H1 (cell line): ENCODE measurements at regions not wholly inside any gene's neighbourhood (a gene's known extent, or its start where the extent isn't known, plus 50 kb on each side); places are given as distances from the start of the nearest gene placed in this dataset.

Experiments used
- CTCF ChIA-PET: fragments of 300-600 bp; sonication (Branson Sonifier 250); formaldehyde crosslinking; loops from one replicate; lab custom pipeline; 2021; ENCODE audit not compliant: partially characterized antibody; lab: Charles Lee
- POLR2A ChIA-PET: fragments of 300-600 bp; sonication (Branson Sonifier 250); formaldehyde crosslinking; loops from one replicate; lab custom pipeline; 2021; ENCODE audit warnings: inconsistent platforms; ENCODE audit not compliant: partially characterized antibody; lab: Charles Lee
- DNase-seq, 2 experiments: peaks; one replicate each; pipeline versions ENCODE4 v3.0.0 to v3.0.0-alpha.2; 2010 to 2022; ENCODE audit warnings: low spot score in 2 of 2, low read depth in 1 of 2, mixed read lengths in 1 of 2
- FAIRE-seq: peaks from 2 replicates; lab custom pipeline; 2011; peaks lifted over from hg19 to GRCh38; lab: Jason Lieb, UNC
- H2AFZ ChIP-seq: 2 replicates; pipeline ENCODE4 v1.8.1; 2012; ENCODE audit warnings: low read length, inconsistent platforms
- H2AK5ac ChIP-seq: 2 replicates; pipeline ENCODE4 v1.6.1; 2013; ENCODE audit warnings: low read depth, low read length
- H2BK120ac ChIP-seq: replicated peaks from 2 replicates; pipeline ENCODE3; 2013; ENCODE audit warnings: low read depth, low read length, inconsistent platforms
- H2BK12ac ChIP-seq: 2 replicates; pipeline ENCODE4 v1.6.1; 2013; ENCODE audit warnings: low read depth, low read length
- H2BK15ac ChIP-seq: 2 replicates; pipeline ENCODE4 v1.6.1; 2013; ENCODE audit warnings: low read length
- H2BK20ac ChIP-seq: 2 replicates; pipeline ENCODE4 v1.6.1; 2013; ENCODE audit warnings: low read length
- H2BK5ac ChIP-seq: 2 replicates; pipeline ENCODE4 v1.6.1; 2013; ENCODE audit warnings: low read depth, low read length
- H3K14ac ChIP-seq: 2 replicates; pipeline ENCODE4 v1.6.1; 2013; ENCODE audit warnings: inconsistent platforms; ENCODE audit not compliant: insufficient read length
- H3K18ac ChIP-seq: 2 replicates; pipeline ENCODE4 v1.6.1; 2013; ENCODE audit warnings: low read length; ENCODE audit errors: extremely low read depth
- H3K23ac ChIP-seq: 2 replicates; pipeline ENCODE4 v1.6.1; 2013; ENCODE audit warnings: inconsistent platforms; ENCODE audit not compliant: insufficient read length
- H3K23me2 ChIP-seq: 2 replicates; pipeline ENCODE4 v1.6.1; 2013; ENCODE audit warnings: low read depth, low read length
- H3K27ac ChIP-seq: 2 replicates; pipeline ENCODE4 v1.6.1; 2011; ENCODE audit warnings: low read depth, low read length, inconsistent platforms
- H3K27me3 ChIP-seq, 4 experiments: replicated peaks in 1 of 4; 1 replicate in 1 of 4; 2 replicates in 3 of 4; pipeline versions ENCODE4 v1.6.1 to v1.8.1; 2011 to 2013; ENCODE audit warnings: low read length in 3 of 4, mild to moderate bottlenecking in 3 of 4, inconsistent platforms in 2 of 4, mixed read lengths in 2 of 4, moderate library complexity in 1 of 4; ENCODE audit not compliant: control insufficient read depth in 3 of 4, insufficient read depth in 3 of 4; ENCODE audit errors: extremely low read depth in 1 of 4
- H3K36me3 ChIP-seq, 4 experiments: 2 replicates each; pipeline versions ENCODE4 v1.6.1 to v1.8.1; 2011 to 2013; ENCODE audit warnings: mild to moderate bottlenecking in 4 of 4, low read length in 3 of 4, moderate library complexity in 2 of 4, control low read depth in 1 of 4, inconsistent platforms in 1 of 4; ENCODE audit not compliant: insufficient read depth in 4 of 4, control insufficient read depth in 2 of 4
- H3K4ac ChIP-seq: replicated peaks from 2 replicates; pipeline ENCODE3; 2013; ENCODE audit warnings: low read length, low read depth, mixed read lengths, inconsistent platforms; ENCODE audit not compliant: insufficient read length
- H3K4me1 ChIP-seq, 4 experiments: replicated peaks in 1 of 4; 1 replicate in 1 of 4; 2 replicates in 3 of 4; pipeline versions ENCODE4 v1.6.1 to v1.8.1; 2011 to 2013; ENCODE audit warnings: low read length in 3 of 4, inconsistent platforms in 2 of 4, mixed read lengths in 1 of 4; ENCODE audit not compliant: insufficient read depth in 4 of 4, control insufficient read depth in 3 of 4
- H3K4me2 ChIP-seq, 2 experiments: 2 replicates each; pipeline versions ENCODE4 v1.6.1 to v1.8.1; 2011 to 2013; ENCODE audit warnings: low read depth in 2 of 2, low read length in 2 of 2, control low read depth in 1 of 2, inconsistent platforms in 1 of 2, mild to moderate bottlenecking in 1 of 2; ENCODE audit not compliant: insufficient read depth in 1 of 2
- H3K4me3 ChIP-seq, 4 experiments: fragments of 200-600, 300-600 bp in 1 of 4; sonication (generic), shearing (Covaris generic), sonication (Bioruptor Twin) in 1 of 4; 2 replicates each; pipeline versions ENCODE4 v1.5.1 to v1.8.1; 2011 to 2016; ENCODE audit warnings: low read length in 4 of 4, low read depth in 3 of 4, control low read depth in 2 of 4, inconsistent platforms in 2 of 4, mild to moderate bottlenecking in 2 of 4, mixed read lengths in 1 of 4, moderate library complexity in 1 of 4; ENCODE audit not compliant: insufficient read depth in 2 of 4; ENCODE audit errors: extremely low read depth in 1 of 4
- H3K56ac ChIP-seq: replicated peaks from 2 replicates; pipeline ENCODE3; 2013; ENCODE audit warnings: low read depth, mild to moderate bottlenecking, mixed read lengths, low read length, inconsistent platforms; ENCODE audit not compliant: insufficient read length
- H3K79me1 ChIP-seq: 2 replicates; pipeline ENCODE4 v1.6.1; 2013; ENCODE audit warnings: low read depth, low read length, control low read depth
- H3K79me2 ChIP-seq, 2 experiments: 2 replicates each; pipeline versions ENCODE4 v1.6.1 to v1.8.1; 2012 to 2013; ENCODE audit warnings: low read length in 2 of 2, mild to moderate bottlenecking in 2 of 2, inconsistent platforms in 1 of 2; ENCODE audit not compliant: insufficient read depth in 2 of 2, control insufficient read depth in 1 of 2
- H3K9ac ChIP-seq, 4 experiments: replicated peaks in 1 of 4; 1 replicate in 1 of 4; 2 replicates in 3 of 4; pipeline versions ENCODE4 v1.6.1 to v1.8.1; 2011 to 2013; ENCODE audit warnings: low read depth in 3 of 4, low read length in 3 of 4, control low read depth in 2 of 4, mild to moderate bottlenecking in 2 of 4, moderate library complexity in 2 of 4, inconsistent platforms in 1 of 4; ENCODE audit errors: extremely low read depth in 1 of 4
- H3K9me3 ChIP-seq, 2 experiments: 2 replicates each; pipeline versions ENCODE4 v1.6.1 to v1.8.1; 2012 to 2013; ENCODE audit warnings: mild to moderate bottlenecking in 2 of 2, moderate library complexity in 2 of 2, control low read depth in 1 of 2, inconsistent platforms in 1 of 2, low read depth in 1 of 2, low read length in 1 of 2, mixed read lengths in 1 of 2; ENCODE audit not compliant: insufficient read depth in 2 of 2
- H4K20me1 ChIP-seq, 2 experiments: replicated peaks in 1 of 2; 2 replicates each; pipeline versions ENCODE3 to v1.8.1; 2011 to 2013; ENCODE audit warnings: inconsistent platforms in 2 of 2, low read length in 2 of 2, mild to moderate bottlenecking in 1 of 2; ENCODE audit not compliant: insufficient read depth in 2 of 2, control insufficient read depth in 1 of 2
- H4K5ac ChIP-seq: 2 replicates; pipeline ENCODE4 v1.6.1; 2013; ENCODE audit warnings: low read length, low read depth, mixed read lengths, inconsistent platforms; ENCODE audit not compliant: insufficient read length
- H4K8ac ChIP-seq: 2 replicates; pipeline ENCODE4 v1.8.0; 2013; ENCODE audit warnings: mild to moderate bottlenecking, moderate library complexity, low read length, inconsistent platforms; ENCODE audit not compliant: insufficient read depth; ENCODE audit errors: extremely low read depth
- H4K91ac ChIP-seq: replicated peaks from 2 replicates; pipeline ENCODE3; 2013; ENCODE audit warnings: low read length, mixed read lengths, inconsistent platforms; ENCODE audit not compliant: insufficient read length
- EGR1 ChIP-seq: IDR thresholded peaks from 2 replicates; pipeline ENCODE4 v1.6.1; 2011; ENCODE audit warnings: low read depth, low read length, borderline replicate concordance
- HDAC2 ChIP-seq, 2 experiments: fragments of 300-600 bp in 1 of 2; sonication (generic) in 1 of 2; IDR thresholded peaks; 2 replicates each; pipeline ENCODE4 v1.6.1; 2011 to 2012; ENCODE audit warnings: low read depth in 2 of 2, low read length in 2 of 2, mild to moderate bottlenecking in 2 of 2, moderate library complexity in 2 of 2, borderline replicate concordance in 1 of 2, inconsistent platforms in 1 of 2
- JUN ChIP-seq: IDR thresholded peaks from 2 replicates; pipeline ENCODE4 v1.6.1; 2011; ENCODE audit warnings: low read depth, mild to moderate bottlenecking, improper control_type of control experiment, low read length
- SAP30 ChIP-seq: fragments of 300-600 bp; sonication (generic); IDR thresholded peaks from 2 replicates; pipeline ENCODE4 v1.7.1; 2012; ENCODE audit warnings: low read length, moderate library complexity, mild to moderate bottlenecking, inconsistent platforms; ENCODE audit not compliant: insufficient read depth, insufficient replicate concordance
- SIRT6 ChIP-seq: IDR thresholded peaks from one replicate; pipeline ENCODE4 v1.7.1; 2012; ENCODE audit warnings: low read length, inconsistent platforms
- SP2 ChIP-seq: IDR thresholded peaks from 2 replicates; pipeline ENCODE4 v1.6.1; 2012; ENCODE audit warnings: mild to moderate bottlenecking, low read length, inconsistent platforms
- SUZ12 ChIP-seq: fragments of 200-600 bp; sonication (generic); IDR thresholded peaks from 2 replicates; pipeline ENCODE4 v1.6.1; 2012; ENCODE audit warnings: mild to moderate bottlenecking, inconsistent platforms, low read length, moderate library complexity, mixed read lengths
- WGBS, 2 experiments: shearing (Covaris generic) in 1 of 2; methylation state at CpG; one replicate each; pipeline versions ENCODE4 v1.1.6 to v1.1.7; 2013 to 2015; ENCODE audit warnings: low lambda C conversion rate in 2 of 2, mixed read lengths in 2 of 2, inconsistent platforms in 1 of 2, low coverage in 1 of 2, missing lambda C conversion rate in 1 of 2; ENCODE audit not compliant: insufficient replicate concordance in 2 of 2, insufficient coverage in 1 of 2, insufficient read length in 1 of 2; ENCODE audit errors: extremely low coverage in 1 of 2, missing lambda C conversion rate in 1 of 2; 5-methylcytosine and 5-hydroxymethylcytosine counted together

GRCh38 chr11:91869686-91870085, 354.9 kb upstream of the FAT3 start:
- no peaks in the 10 kb centered on the region for H4K20me1 ChIP-seq
- no peak overlapping the region for H2BK15ac ChIP-seq
- no peaks in the 10 kb centered on the region for H3K23me2 ChIP-seq
- no peak overlapping the region for H2AFZ ChIP-seq
- no peak overlapping the region for H3K4me2 ChIP-seq
- H3K18ac ChIP-seq = no peak overlapping the region
- H2BK20ac ChIP-seq = no peak overlapping the region
- H3K23ac ChIP-seq = no peak overlapping the region
- no peak overlapping the region for H3K4ac ChIP-seq
- no peak overlapping the region for H2BK5ac ChIP-seq
- no peaks in the 10 kb centered on the region for H3K27me3 ChIP-seq
- no peaks in the 10 kb centered on the region for H3K79me1 ChIP-seq
- H3K56ac ChIP-seq = no peak overlapping the region
- no peak overlapping the region for H4K8ac ChIP-seq
- no peak overlapping the region for H3K9ac ChIP-seq
- H2BK120ac ChIP-seq = no peak overlapping the region
- no peak overlapping the region for H2AK5ac ChIP-seq
- no peak overlapping the region for H2BK12ac ChIP-seq
- FAIRE-seq = no peak
- TF ChIP-seq JUN (no peak), HDAC2 (IDR thresholded peaks at IDR 0.05; ENCODE audit: borderline replicate concordance in 1 of 2, low read depth in 2 of 2, low read length in 2 of 2) (no peak), EGR1 (no peak), SP2 (no peak), SUZ12 (no peak), SIRT6 (no peak), SAP30 (no peak)
- no peaks in the 10 kb centered on the region for H3K79me2 ChIP-seq
- H3K4me3 ChIP-seq = no peak overlapping the region
- no peak overlapping the region for H4K5ac ChIP-seq
- H3K27ac ChIP-seq = no peak overlapping the region
- H3K36me3 ChIP-seq = no peaks in the 10 kb centered on the region
- ChIA-PET POLR2A (no interaction called here), CTCF (no interaction called here)
- H3K9me3 ChIP-seq = no peaks in the 10 kb centered on the region
- H3K14ac ChIP-seq = no peak overlapping the region
- 0 out of 7 replicates have a peak, but pooled peaks cover 0 to 2% (median 0%) of the 10 kb centered on the region in 4 experiments for H3K4me1 ChIP-seq
- 76% methylated on average over 2 of the region's 2 CpGs; no CpG with 5 or more reads in 1 of the 2 experiments for WGBS, 2 experiments
- no peak for DNase-seq
- H4K91ac ChIP-seq = no peak overlapping the region
